Fibroblast of skin of back (primary cell): ENCODE measurements at regions not wholly inside any gene's neighbourhood (a gene's known extent, or its start where the extent isn't known, plus 50 kb on each side); places are given as distances from the start of the nearest gene placed in this dataset.

Source experiments
- DNase-seq: peaks from one replicate; pipeline ENCODE4 v3.0.0-alpha.2; 2013

GRCh38 chr20:61184194-61184593 is 67.9 kb upstream of the CDH4 start:
- DNase-seq, result no peak

GRCh38 chr20:61185181-61185580 is 66.9 kb upstream of the CDH4 start:
- no peak for DNase-seq

- DNase-seq, result peak; percentile 95
Measured at GRCh38 chr20:61185841-61186601, 66.0 kb upstream of the CDH4 start.

- DNase-seq, result peak; percentile 57
Measured at GRCh38 chr20:61186771-61187472, 65.1 kb upstream of the CDH4 start.

- no peak for DNase-seq
Measured at GRCh38 chr20:61189534-61189933, 62.5 kb upstream of the CDH4 start.

GRCh38 chr20:61191096-61191495 is 61.0 kb upstream of the CDH4 start:
- DNase-seq, result no peak

- DNase-seq, result no peak
Measured at GRCh38 chr20:61192337-61192950, 59.6 kb upstream of the CDH4 start.

- DNase-seq, result no peak
Measured at GRCh38 chr20:61193164-61193563, 58.9 kb upstream of the CDH4 start.
